ENCODE measurements at regions not wholly inside any gene's neighbourhood (a gene's known extent, or its start where the extent isn't known, plus 50 kb on each side); places are given as distances from the start of the nearest gene placed in this dataset.

DNA sequence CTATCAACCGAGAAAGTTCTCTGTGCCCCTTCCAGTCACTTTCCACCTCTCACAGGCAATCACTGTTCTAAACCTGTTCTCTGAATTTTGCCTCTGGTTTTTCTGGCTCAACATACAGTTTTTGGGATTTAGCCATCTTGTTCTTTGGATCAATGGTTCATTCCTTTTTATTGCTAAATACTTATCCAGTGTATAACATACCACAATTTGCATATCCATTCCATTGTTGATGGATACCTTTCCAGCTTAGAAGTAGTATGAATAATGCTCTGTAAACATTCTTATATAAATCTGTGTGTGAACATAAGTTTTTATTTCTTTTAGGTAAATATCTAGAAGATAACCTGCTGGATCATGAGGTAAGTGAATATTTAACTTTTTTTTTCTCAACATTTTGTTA is 87.8 kb upstream of the FNDC3B start:
- WGBS, 3 donors, result 79 to 93% (median 88%) methylated on average over 1 of the region's 1 CpG
- peaks cover 0 to 5% (median 0%) of the 10 kb centered on the region in 3 donors for H3K4me1 ChIP-seq (ENCODE audit: control insufficient read depth in 3 of 3, insufficient read depth in 2 of 3, low read depth in 1 of 3, low read length in 2 of 3)
- DNase-seq (no peak), FAIRE-seq (no peak)
- no peak overlapping the region for H3K4me3 ChIP-seq (ENCODE audit: low read depth in 1 of 3, low read length in 3 of 3)
- H3K27ac ChIP-seq (ENCODE audit: low read depth in 1 of 3, low read length in 2 of 3), result no peak overlapping the region
- no peaks in the 10 kb centered on the region for H3K36me3 ChIP-seq (ENCODE audit: control insufficient read depth in 3 of 3, insufficient read depth in 2 of 3, low read depth in 1 of 3, low read length in 3 of 3)
- no peaks in the 10 kb centered on the region for H3K27me3 ChIP-seq (ENCODE audit: control insufficient read depth in 3 of 3, insufficient read depth in 3 of 3, low read length in 3 of 3)
- no peaks in the 10 kb centered on the region for H3K9me3 ChIP-seq (ENCODE audit: control insufficient read depth in 2 of 2, insufficient read depth in 1 of 2, low read depth in 1 of 2, low read length in 1 of 2)

DNA sequence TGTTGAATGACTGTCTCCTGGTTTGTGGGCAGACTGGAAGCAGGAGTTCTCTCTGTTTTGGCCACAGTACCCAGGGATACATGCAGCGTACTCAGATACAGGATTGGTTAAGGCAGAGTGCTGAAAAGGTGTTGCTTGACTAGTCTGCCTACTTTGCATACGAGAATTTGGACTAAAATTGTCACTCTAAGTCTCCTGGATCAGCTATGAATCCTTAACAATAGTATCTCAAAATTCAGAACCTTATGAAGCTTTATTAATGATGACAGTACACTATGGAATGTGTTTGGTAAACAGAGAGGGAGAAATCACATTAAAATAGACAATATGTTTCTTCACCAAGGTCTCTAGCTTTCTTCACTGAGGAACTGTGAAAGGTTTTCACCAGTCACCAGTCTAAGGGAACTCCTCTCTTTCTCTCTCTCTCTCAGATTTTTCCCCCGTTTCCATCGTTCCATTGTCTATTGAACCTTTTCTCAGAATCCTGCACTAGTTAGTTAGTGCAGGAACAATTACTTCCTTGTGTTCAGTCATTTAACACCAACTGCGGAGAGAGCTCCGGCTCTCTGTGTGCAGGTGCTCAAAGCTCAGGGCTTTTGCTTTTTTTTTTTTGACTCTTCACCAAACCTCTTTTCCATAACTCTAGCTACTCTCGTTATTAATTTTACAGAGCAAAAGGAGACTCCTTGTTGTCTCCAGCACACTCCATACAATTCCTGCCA is 85.9 kb upstream of the FNDC3B start:
- Histone ChIP-seq H3K27ac (ENCODE audit: low read depth in 1 of 3, low read length in 2 of 3) (no peak overlapping the region), H3K4me1 (ENCODE audit: control insufficient read depth in 3 of 3, insufficient read depth in 2 of 3, low read depth in 1 of 3, low read length in 2 of 3) (peaks cover 0 to 5% (median 0%) of the 10 kb centered on the region in 3 donors), H3K4me3 (ENCODE audit: low read depth in 1 of 3, low read length in 3 of 3) (no peak overlapping the region), H3K36me3 (ENCODE audit: control insufficient read depth in 3 of 3, insufficient read depth in 2 of 3, low read depth in 1 of 3, low read length in 3 of 3) (no peaks in the 10 kb centered on the region), H3K9me3 (ENCODE audit: control insufficient read depth in 2 of 2, insufficient read depth in 1 of 2, low read depth in 1 of 2, low read length in 1 of 2) (no peaks in the 10 kb centered on the region), H3K27me3 (ENCODE audit: control insufficient read depth in 3 of 3, insufficient read depth in 3 of 3, low read length in 3 of 3) (no peaks in the 10 kb centered on the region)
- 25 to 57% (median 41%) methylated on average over 7 of the region's 7 CpGs for WGBS, 3 donors
- DNase-seq (no peak), FAIRE-seq (no peak)

DNA sequence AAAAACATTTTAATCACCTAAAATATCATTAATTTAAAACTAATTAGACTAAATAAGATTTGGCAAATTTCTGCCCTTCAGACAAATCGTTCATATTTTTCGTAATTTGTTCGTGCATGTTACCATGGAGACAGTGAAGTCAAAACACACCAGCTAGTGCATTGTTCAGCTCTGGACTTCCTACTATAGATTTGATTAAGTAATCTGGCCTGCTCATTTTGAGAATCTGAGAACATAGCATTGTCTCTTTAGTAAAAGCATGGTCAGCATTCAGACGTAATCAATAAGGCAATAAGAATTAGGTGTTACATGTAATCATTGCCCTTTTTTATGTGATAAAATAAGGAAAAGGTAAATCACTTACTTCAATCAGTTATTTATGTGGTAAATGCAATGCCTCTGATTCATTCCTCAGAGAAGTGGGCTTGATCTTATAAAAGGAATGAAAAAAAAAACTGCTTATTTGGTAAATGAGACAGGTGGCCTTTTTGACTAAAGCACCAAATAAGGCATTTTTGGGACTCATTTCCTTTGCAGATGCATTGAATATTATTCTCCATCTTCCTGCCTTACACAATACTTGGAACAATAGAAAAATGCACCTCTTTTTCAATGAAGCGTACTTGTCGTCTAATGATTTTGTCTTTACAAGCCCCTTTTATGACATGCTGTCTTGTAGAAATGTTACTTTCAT is 84.5 kb upstream of the FNDC3B start:
- Histone ChIP-seq H3K4me3 (ENCODE audit: low read depth in 1 of 3, low read length in 3 of 3) (no peak overlapping the region), H3K27ac (ENCODE audit: low read depth in 1 of 3, low read length in 2 of 3) (no peak overlapping the region), H3K36me3 (ENCODE audit: control insufficient read depth in 3 of 3, insufficient read depth in 2 of 3, low read depth in 1 of 3, low read length in 3 of 3) (no peaks in the 10 kb centered on the region), H3K27me3 (ENCODE audit: control insufficient read depth in 3 of 3, insufficient read depth in 3 of 3, low read length in 3 of 3) (no peaks in the 10 kb centered on the region), H3K4me1 (ENCODE audit: control insufficient read depth in 3 of 3, insufficient read depth in 2 of 3, low read depth in 1 of 3, low read length in 2 of 3) (peaks cover 0 to 10% (median 5%) of the 10 kb centered on the region in 3 donors), H3K9me3 (ENCODE audit: control insufficient read depth in 2 of 2, insufficient read depth in 1 of 2, low read depth in 1 of 2, low read length in 1 of 2) (no peaks in the 10 kb centered on the region)
- FAIRE-seq (no peak), DNase-seq (no peak)
- 51 to 65% (median 61%) methylated on average over 6 of the region's 6 CpGs for WGBS, 3 donors

DNA sequence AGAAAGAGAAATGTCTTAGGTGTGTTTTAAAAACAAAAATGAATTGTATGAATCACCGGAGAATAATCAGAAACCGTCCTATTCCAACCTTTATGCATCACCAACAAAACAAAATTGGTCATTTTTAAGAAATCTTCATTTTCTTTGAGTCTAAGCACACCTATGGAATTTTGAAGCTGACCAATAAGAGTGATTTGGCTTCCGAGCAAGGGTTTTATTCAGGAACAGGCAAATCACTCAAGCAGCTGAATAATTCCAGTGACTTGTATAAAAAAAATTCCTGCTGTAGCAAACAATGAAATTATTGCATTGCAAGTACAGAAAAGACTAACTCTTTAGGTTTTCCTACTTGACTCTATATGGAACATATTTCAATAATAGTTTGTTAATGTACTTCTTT is 83.8 kb upstream of the FNDC3B start:
- Histone ChIP-seq H3K27me3 (ENCODE audit: control insufficient read depth in 3 of 3, insufficient read depth in 3 of 3, low read length in 3 of 3) (no peaks in the 10 kb centered on the region), H3K9me3 (ENCODE audit: control insufficient read depth in 2 of 2, insufficient read depth in 1 of 2, low read depth in 1 of 2, low read length in 1 of 2) (no peaks in the 10 kb centered on the region), H3K36me3 (ENCODE audit: control insufficient read depth in 3 of 3, insufficient read depth in 2 of 3, low read depth in 1 of 3, low read length in 3 of 3) (no peaks in the 10 kb centered on the region), H3K4me1 (ENCODE audit: control insufficient read depth in 3 of 3, insufficient read depth in 2 of 3, low read depth in 1 of 3, low read length in 2 of 3) (peaks cover 0 to 11% (median 5%) of the 10 kb centered on the region in 3 donors), H3K27ac (ENCODE audit: low read depth in 1 of 3, low read length in 2 of 3) (no peak overlapping the region), H3K4me3 (ENCODE audit: low read depth in 1 of 3, low read length in 3 of 3) (no peak overlapping the region)
- FAIRE-seq (no peak), DNase-seq (no peak)
- WGBS, 3 donors, result 89 to 94% (median 94%) methylated on average over 3 of the region's 3 CpGs

DNA sequence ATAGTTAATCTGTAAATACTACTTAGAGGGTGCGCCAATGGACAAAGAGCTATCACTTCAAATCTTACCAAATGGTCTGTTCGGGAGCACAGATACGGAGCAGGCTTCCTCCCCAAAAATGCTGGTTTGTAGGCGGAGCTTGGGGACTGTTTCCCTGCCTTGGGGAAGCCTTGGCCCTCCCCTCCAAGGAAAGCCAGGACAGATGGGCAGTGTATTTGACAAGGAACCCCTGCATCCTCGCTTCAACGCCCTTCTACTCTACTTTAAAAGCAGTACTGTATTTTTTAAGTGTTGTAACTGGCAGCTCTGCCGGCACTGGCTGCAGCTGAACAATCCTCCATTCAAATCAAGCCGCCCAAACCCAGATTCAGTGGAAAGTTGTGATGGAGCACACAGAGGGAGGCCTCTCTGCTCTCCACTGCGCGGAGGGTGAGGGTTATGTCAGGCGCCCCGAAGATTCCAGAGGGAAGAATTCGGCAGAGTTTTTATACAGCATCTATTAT is 83.1 kb upstream of the FNDC3B start:
- no peaks in the 10 kb centered on the region for H3K9me3 ChIP-seq (ENCODE audit: control insufficient read depth in 2 of 2, insufficient read depth in 1 of 2, low read depth in 1 of 2, low read length in 1 of 2)
- no peak for DNase-seq
- H3K27me3 ChIP-seq (ENCODE audit: control insufficient read depth in 3 of 3, insufficient read depth in 3 of 3, low read length in 3 of 3), result no peaks in the 10 kb centered on the region
- H3K4me1 ChIP-seq (ENCODE audit: control insufficient read depth in 3 of 3, insufficient read depth in 2 of 3, low read depth in 1 of 3, low read length in 2 of 3), result peaks cover 0 to 11% (median 8%) of the 10 kb centered on the region in 3 donors
- peak overlapping the region in 1 of 3 donors; percentile 14 for H3K27ac ChIP-seq (ENCODE audit: low read depth in 1 of 3, low read length in 2 of 3)
- H3K36me3 ChIP-seq (ENCODE audit: control insufficient read depth in 3 of 3, insufficient read depth in 2 of 3, low read depth in 1 of 3, low read length in 3 of 3), result no peaks in the 10 kb centered on the region
- no peak for FAIRE-seq
- WGBS, 3 donors, result 90 to 94% (median 90%) methylated on average over 13 of the region's 13 CpGs
- no peak overlapping the region for H3K4me3 ChIP-seq (ENCODE audit: low read depth in 1 of 3, low read length in 3 of 3)

DNA sequence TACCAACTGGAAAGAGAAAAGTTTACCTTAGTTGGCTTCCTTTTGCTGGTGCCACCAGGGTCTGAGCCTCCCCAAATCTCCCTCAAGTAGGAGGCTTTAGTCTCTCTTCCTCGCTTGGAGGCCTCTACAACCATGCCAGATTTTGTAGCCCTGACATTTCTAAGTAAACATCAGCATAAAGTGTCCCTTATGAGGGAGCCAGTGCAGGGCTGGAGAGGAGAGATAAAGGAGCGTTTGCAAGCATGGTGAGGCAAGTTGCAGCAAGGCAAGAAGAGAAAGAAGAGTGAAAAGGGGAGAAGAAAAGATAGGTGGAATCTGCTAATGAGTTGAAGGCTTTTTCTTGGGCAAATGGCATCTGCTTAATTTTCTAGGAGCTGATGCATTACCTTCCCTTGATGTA is 82.7 kb upstream of the FNDC3B start:
- Histone ChIP-seq H3K36me3 (ENCODE audit: control insufficient read depth in 3 of 3, insufficient read depth in 2 of 3, low read depth in 1 of 3, low read length in 3 of 3) (no peaks in the 10 kb centered on the region), H3K4me3 (ENCODE audit: low read depth in 1 of 3, low read length in 3 of 3) (no peak overlapping the region), H3K27me3 (ENCODE audit: control insufficient read depth in 3 of 3, insufficient read depth in 3 of 3, low read length in 3 of 3) (no peaks in the 10 kb centered on the region), H3K27ac (ENCODE audit: low read depth in 1 of 3, low read length in 2 of 3) (no peak overlapping the region), H3K4me1 (ENCODE audit: control insufficient read depth in 3 of 3, insufficient read depth in 2 of 3, low read depth in 1 of 3, low read length in 2 of 3) (peaks cover 0 to 11% (median 8%) of the 10 kb centered on the region in 3 donors), H3K9me3 (ENCODE audit: control insufficient read depth in 2 of 2, insufficient read depth in 1 of 2, low read depth in 1 of 2, low read length in 1 of 2) (no peaks in the 10 kb centered on the region)
- 64 to 81% (median 66%) methylated on average over 2 of the region's 2 CpGs for WGBS, 3 donors
- FAIRE-seq, result no peak
- DNase-seq, result no peak

DNA sequence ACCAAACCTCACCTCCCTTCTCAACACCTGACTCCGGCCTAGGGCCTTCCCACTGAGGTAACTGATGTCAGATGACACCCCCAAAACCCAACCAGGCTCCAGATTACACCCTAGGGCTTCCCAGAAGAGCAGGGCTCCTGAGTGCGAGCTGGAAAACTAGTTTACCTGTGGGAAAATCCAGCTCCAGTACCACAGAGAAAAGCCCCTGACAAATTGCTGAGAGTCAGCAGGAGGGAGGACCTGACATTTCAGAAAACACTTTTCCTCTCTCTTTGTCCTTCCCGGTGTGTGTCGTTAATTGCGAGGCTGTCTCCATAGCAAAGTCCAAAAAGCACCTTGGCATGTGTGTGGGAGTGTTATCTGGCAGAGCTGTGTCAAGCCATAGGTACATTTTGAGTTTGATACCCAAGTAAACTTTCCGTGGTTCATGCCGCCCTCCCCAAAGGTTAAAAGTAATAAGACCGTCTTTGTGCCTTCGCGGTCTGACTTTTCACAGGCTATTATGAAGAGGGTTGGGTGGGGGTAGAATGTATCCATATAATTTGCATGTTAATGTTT is 79.8 kb upstream of the FNDC3B start:
- Histone ChIP-seq H3K27ac (ENCODE audit: low read depth in 1 of 3, low read length in 2 of 3) (no peak overlapping the region), H3K4me3 (ENCODE audit: low read depth in 1 of 3, low read length in 3 of 3) (no peak overlapping the region), H3K36me3 (ENCODE audit: control insufficient read depth in 3 of 3, insufficient read depth in 2 of 3, low read depth in 1 of 3, low read length in 3 of 3) (no peaks in the 10 kb centered on the region), H3K27me3 (ENCODE audit: control insufficient read depth in 3 of 3, insufficient read depth in 3 of 3, low read length in 3 of 3) (no peaks in the 10 kb centered on the region), H3K9me3 (ENCODE audit: control insufficient read depth in 2 of 2, insufficient read depth in 1 of 2, low read depth in 1 of 2, low read length in 1 of 2) (no peaks in the 10 kb centered on the region), H3K4me1 (ENCODE audit: control insufficient read depth in 3 of 3, insufficient read depth in 2 of 3, low read depth in 1 of 3, low read length in 2 of 3) (peaks cover 0 to 15% (median 3%) of the 10 kb centered on the region in 3 donors)
- DNase-seq (peak; percentile 68 to 77), FAIRE-seq (no peak)
- WGBS, 3 donors, result 27 to 66% (median 35%) methylated on average over 10 of the region's 10 CpGs

DNA sequence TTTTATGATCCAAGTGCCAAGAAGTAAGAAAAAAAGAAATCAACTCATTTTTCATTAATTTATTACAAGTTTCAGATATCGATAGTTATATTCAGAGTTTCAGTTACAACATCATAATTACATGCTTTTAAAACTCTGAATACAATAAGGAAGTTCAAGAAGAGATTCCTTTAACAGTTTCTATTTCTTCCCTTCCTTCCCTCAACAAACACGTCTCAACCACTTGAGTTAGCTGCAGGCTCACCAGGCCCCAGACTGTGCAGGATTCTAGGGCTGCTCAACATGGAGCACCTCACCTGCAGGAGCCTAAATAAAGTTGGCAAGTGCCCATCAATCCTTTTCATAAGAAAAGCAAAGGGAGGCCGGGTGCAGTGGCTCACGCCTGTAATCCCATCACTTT is 79.2 kb upstream of the FNDC3B start:
- Histone ChIP-seq H3K4me1 (ENCODE audit: control insufficient read depth in 3 of 3, insufficient read depth in 2 of 3, low read depth in 1 of 3, low read length in 2 of 3) (peaks cover 0 to 15% (median 3%) of the 10 kb centered on the region in 3 donors), H3K4me3 (ENCODE audit: low read depth in 1 of 3, low read length in 3 of 3) (no peak overlapping the region), H3K27me3 (ENCODE audit: control insufficient read depth in 3 of 3, insufficient read depth in 3 of 3, low read length in 3 of 3) (no peaks in the 10 kb centered on the region), H3K36me3 (ENCODE audit: control insufficient read depth in 3 of 3, insufficient read depth in 2 of 3, low read depth in 1 of 3, low read length in 3 of 3) (no peaks in the 10 kb centered on the region), H3K9me3 (ENCODE audit: control insufficient read depth in 2 of 2, insufficient read depth in 1 of 2, low read depth in 1 of 2, low read length in 1 of 2) (no peaks in the 10 kb centered on the region), H3K27ac (ENCODE audit: low read depth in 1 of 3, low read length in 2 of 3) (no peak overlapping the region)
- DNase-seq (no peak), FAIRE-seq (no peak)
- WGBS, 3 donors, result 56 to 70% (median 59%) methylated on average over 4 of the region's 4 CpGs

All from small intestine (tissue), 7 donors.